HT-29 (cell line): ENCODE measurements at regions not wholly inside any gene's neighbourhood (a gene's known extent, or its start where the extent isn't known, plus 50 kb on each side); places are given as distances from the start of the nearest gene placed in this dataset.
"Not testable (repeated sequence)": the region's sequence is repeated elsewhere in the genome, so short reads cannot be mapped to it uniquely, and the experiment has no call there.

ENCODE experiments used
- DNase-seq: peaks from one replicate; pipeline ENCODE4 v3.0.0-alpha.2; 2015; ENCODE audit warnings: low spot score

DNA sequence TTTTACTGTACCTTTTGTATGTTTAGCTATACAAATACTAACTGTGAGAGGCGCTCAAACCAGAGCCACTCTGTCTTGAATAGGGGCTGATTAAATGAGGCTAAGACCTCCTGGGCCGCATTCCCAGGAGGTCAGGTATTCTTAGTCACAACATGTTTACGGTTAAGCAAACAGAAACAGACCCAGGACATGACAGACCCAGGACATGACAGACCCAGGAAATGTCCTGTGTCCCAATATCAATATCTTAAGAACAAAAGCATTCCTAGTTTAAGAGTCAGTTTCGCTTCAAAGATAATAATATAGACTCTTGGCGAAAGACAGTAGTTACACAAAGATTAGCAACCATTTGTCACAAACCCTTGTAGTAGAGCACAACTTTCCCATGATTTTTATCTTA, 304.5 kb downstream of the CCSER2 start:
- peak; percentile 33 for DNase-seq

DNA sequence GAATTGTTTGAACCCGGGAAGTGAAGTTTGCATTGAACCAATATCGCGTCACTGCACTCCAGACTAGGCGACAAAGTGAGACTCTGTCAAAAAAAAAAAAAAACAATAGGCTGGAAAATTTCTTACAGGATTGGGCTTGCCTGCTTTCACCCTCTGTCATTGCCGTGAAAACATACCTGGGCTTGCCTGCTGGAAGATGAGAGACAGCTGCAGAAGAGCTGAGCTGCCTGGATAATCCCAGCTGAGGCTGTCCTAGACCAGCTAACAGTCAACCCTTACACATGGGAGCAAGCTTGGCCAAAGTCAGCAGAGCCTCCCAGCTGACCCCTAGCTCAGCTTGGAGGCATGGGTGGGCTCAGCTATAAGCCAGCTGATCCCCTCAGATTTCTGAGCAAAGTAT, 306.2 kb downstream of the CCSER2 start:
- DNase-seq: no peak

DNA sequence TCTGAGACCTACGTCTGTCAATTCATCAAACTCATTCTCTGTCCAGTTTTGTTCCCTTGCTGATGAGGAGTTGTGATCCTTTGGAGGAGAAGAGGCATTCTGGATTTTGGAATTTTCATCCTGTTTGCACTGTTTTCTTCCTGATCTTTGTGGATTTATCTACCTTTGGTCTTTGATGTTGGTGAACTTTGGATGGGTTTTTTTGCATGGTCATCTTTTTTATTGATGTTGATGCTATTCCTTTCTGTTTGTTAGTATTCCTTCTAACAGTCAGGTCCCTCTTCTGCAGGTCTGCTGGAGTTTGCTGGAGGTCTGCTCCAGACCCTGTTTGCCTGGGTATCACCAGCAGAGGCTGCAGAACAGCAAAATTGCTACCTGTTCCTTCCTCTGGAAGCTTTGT, 322.2 kb downstream of the CCSER2 start:
- DNase-seq: not testable (repeated sequence)

DNA sequence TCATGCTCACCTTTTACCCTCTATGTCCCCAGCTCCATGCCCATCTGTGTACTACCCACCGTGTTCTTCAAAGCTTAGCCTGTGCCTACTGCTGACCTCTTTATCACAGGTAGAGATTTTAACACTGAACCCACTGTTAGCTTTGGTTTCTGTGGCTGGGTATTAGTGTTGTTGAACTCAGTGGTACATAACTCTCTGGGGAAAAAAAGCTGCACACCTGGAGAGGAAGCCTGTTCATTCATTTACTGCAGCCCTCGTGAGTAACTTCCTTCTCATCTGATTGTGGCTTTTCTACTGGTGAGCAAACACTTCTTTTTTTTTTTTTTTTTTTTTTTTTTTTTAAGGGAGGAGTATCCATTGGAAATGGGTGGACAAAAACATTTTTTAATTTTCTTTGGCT, 326.3 kb downstream of the CCSER2 start:
- DNase-seq: no peak

DNA sequence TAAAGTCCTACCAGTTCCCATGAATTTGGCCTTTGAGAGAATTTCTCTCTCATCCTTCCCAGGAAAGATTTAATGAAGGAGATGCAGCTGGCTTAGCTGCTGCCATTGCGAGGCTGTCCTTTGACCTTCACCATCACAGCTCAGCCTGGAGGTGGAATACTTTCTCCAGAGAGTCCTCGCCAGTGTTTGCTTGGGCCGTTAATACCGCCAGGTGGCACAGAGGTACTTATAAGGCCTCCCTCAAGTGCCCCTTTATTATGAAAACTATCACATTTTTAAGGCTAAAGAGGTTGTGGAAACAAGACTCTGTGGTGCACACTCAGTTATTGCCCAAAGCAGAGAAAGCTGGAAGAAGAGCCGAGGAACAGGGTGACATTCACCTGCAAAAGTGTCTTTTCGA, 330.6 kb downstream of the CCSER2 start:
- no peak for DNase-seq

DNA sequence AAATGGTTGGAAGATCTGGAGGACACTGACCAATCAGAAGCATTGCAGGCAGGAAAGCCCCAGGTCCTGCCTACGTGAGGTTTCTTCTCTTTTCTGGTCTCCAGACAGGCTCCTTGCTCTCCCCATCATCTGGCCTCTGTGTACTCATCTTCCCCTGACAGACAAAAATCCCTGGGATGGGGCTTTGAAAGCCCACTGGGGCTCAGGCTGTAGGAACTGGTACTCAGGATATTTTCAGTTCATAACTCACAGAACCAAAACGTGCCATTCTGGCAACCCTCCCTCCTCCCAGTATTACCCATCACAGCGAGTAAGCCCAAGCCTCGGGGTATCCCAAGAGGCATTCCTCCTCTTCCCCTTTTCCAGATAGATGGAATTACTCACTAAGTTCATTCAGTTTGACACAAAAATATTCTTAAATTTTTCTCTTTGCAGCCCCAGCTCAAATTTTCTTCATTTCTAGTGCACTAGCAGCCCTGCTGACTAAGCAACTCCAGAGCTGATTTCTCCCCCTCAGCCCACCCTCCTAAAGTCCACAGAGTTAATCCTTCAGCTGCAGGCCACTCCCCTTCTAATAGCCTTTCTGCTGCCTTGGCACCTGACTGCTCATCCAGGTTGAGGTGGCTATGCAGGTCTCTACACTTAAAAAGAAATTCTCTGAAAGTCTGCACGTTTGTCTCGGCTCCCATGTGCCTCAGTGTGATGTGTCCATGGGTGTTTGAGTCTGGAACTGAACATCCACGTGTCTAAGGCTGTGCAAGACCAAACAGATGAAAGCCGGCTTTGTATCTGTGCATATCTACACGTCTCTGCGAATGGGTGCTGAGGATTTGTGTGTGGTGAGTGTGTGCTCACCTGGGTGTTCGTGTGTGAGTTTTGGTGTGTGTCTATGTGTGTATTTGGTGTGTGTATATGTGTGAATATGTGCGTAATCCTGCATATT, 331.4 kb downstream of the CCSER2 start:
- no peak for DNase-seq

DNA sequence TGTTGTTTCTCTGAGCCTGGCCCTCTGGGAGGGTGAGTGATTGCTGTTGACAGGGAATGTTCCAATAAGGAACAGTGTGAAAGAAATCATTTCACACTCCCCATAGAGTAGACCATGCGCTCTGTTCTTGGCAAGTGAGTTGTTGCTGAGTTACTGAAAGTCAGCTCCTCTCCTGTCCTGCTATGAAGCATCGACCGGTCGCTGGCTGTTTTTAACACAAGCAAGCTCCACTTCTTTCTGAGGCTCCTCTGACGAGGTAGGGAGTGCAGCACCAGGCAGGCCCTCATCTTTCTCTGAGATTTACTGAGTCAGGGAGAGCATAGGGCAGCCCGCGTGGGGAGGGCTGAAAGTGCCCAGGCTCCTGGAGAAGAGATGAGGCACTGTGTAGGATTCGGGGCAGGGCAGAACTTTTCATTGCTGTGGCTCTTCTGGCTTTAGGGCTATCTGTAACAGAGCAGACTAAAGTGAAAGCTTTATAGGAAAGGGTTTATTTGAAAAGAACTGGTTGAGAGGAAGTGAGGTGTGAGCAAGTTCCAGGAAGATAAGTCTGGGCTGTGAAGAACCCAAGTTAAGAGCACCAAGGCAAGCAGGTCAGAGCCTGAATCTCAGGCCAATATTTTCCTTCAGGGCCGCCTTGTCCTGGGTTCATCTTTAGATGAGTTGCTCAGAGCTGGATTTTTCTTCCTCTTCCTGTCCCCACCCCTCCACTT, 332.2 kb downstream of the CCSER2 start:
- DNase-seq: no peak

DNA sequence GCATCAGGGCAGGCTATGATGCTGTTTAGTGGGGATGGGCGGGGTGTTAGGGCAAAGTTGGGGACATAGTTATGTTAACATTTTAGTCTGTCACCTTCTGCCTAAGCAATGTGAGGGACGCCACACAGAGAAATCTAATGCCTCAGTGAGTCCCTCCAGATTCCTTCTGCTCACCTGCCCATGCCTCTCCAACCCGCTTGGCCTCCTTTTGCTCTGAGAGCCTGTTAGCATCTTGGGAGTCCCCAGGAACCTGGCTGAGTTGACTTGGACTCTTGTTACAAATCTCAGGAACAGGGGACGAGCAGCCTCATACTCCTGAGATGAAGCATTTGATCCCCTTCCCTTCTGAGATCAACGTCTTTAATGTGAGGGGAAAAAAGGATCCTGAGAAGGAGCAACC, 336.8 kb downstream of the CCSER2 start:
- DNase-seq: no peak

DNA sequence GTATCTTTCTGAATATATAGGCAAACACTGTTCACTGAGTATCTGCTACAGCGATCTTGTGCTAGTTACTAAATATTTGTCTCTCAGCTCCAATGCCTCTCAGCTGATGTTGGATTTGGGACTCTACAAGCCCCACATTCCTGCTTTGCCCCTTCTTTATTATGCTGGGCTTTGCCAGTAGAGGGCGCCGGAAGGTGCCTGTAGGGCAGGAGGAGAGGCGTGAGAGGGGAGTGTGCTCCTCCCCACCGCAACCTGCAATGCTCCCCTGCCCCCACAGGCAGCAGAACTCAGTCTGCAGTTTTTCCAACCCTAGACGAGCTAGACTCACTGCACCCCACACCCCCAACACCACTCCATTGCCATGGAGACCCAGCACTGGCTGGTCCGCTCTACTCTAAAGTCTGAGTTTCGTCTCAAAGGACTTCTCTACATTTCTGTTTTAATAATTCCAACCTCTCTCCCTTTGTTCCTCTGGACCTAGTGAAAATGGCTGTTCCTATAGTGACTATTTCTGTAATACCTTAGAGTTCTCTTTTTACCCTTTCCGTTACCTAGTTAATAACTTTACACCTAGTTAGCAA, 337.6 kb downstream of the CCSER2 start:
- peak; percentile 68 for DNase-seq

DNA sequence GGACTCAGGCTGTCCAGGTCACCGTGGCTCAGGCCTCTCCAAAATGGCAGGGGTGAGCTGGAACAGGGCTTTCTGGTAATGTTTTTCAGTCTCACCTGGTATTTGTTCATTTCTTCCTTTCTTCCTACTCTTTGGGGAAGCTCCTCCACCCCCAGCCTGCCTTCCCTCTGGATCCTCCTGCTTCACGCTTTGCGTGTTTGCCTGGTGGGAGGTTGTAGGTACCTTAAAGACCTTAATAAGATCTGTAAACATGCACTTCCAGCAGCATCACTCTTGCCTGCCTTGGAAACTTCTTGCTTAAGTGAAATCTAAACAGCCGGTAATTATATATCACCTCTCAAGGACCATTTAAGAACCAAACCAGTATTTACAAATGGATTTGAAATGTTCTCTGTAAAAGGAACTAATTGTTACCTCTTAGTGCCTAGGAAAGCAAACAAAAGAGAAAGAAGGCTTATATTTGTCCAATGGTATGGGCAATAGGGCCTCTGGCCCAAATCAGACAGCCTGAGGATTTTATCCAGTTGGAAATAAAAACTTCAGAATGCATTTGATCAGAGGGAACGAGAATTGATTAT, 339.9 kb downstream of the CCSER2 start:
- DNase-seq: no peak

DNA sequence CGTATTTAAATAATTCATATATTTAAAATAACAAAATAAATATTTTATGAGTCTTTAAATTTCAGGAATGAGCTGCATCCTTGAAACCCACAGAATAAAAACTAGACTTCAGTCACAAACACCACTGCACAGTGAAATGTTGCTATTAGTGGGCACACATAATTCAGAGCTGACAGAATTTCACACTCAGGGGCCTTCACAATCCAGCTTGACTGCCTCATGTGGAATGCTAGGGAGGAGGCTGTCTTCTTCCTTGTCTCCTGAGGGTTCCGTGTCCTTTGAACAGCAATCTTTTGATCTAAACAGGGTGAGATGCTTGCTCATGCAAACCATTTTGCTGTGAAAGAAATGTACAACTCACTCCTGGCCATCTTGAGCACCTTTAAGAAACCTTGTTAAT, 346.7 kb downstream of the CCSER2 start:
- no peak for DNase-seq

DNA sequence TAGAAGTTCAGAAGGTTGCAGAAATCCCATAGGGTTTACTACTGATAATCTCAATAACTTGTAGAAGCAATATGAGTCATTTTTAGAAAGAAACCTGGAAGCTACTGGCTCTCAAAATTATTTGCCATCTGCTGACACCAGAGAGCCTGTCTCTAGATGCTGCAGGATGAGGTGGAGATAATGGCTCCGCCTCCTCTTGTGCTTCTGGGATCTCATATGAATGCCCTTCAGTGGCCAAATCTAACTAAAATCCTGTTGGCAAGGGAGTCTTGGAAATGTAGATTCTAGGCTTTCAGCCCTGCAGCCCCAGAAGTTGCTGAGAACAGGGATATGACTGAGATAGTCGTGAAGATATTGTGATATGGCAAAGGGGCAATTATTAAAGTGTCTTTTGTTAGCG, 348.1 kb downstream of the CCSER2 start:
- DNase-seq: no peak

DNA sequence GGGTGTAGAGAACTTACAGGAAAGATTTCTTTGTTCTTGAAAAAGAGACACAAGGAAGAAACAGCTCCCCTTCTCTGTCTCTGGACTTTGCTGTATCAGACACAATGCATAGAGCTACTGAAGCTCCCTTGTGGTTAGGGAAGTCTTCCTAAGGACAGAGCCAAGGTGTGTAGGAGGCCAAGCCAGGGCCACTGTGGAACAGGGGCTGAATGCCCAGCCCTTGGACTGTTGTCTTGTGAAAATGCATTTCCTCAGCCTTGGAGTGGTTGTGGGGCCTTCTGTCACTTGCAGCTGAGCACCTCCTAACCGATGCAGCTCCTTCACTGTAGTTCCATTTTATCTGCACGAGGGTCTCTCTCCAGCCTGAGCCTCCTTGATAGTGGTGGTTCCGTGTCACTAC, 353.4 kb downstream of the CCSER2 start:
- no peak for DNase-seq

DNA sequence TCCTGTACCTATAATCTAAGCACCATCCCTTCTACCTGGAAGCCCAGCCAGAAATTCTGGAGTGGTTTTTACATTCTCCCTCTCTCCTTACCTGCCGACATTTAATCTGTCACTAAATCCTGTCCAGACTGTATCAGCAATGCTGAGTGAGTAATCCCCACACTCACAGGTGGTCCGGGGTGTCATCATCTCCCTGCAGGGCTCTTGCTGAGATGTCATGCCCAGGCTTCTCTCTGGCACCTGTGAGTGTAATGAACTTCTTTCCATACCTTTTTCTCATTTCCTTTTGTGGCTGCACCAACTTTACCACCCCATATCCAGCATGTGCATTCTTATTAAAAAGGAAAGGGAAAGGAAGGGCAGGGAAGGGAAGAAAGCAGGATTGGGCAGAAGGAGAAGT, 355.2 kb downstream of the CCSER2 start:
- DNase-seq: no peak

DNA sequence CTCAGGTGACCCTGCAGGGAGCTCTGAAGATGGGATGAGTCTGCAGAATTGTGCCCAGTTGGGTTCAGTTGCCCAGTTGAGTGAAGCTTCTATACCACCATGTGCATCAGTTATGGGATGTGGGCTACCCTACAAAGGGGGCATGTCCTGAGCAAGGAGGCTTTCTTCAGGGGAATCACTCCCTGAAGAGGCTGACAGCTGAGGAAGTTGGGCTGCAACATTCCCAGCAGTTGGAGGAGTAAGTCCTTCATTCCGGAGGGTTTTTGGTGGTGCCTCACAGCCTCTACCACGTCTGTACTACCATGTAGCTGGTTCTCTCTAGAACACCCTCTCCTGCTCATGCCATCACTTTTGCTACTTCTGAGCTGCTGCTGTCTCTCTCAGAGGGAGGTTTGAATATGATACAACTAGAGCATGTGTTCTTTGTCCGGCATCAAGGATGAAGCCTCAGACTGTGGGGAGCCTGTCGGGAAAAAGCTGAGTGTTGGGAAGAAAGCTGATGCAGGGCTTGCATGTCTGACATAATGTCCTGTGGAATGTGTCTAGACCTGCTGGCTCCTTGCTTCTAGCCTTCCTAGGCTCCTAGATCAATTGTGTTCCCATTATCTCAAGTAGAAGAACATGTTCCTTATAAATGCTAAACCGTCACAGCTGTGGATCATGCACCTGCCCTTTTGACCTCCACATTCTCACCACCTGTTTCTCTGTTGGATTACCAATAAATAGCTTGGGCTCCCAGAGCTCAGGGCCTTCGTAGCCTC, 355.8 kb downstream of the CCSER2 start:
- no peak for DNase-seq

DNA sequence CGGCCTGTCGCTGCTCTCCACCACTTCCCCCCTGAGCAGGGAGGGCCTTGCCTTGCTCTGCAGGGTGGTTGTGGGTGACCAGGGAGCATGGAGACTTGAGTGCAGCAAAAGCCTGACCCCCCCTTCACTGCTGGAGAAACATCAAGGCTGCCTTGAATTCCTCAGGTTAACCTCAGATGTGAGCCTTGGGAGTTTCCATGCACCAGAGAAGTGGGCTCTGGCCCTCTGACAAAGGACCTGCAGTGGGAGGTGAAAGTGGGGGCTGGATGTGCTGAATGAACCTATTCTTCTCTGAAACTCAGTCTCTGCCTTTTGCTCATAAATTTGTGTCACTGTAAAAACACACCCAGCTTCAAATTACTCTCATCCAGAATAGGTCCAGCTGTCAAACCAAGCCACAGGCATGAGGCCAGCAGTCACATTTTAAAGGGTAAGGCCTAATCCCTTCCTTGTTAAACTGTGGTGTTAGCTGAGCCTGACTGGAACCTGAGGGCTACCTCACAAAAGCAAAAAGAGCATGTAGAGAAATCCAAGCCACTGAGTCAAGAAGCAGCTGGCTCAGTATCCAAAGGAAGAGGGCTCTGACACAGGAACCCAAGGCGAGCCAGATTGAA, 356.8 kb downstream of the CCSER2 start:
- no peak for DNase-seq

DNA sequence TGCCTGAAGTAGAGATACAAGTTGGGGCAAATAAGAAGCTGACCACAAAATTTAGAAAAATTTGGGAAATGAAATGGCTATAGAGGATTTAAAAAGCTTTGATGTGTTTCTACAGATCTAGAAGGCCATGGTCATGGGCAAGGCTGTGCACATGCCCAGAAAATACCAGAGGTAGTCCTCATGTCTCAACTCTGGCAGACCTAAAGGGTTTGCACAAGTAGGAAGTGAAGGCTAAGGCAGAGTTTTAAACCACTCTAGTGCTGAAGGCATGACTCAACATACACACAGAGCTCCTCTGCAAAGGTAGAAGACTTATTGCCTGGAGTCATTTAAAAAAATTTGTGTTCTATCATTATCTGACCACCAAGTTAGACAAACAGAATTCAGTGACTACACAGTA, 364.6 kb downstream of the CCSER2 start:
- no peak for DNase-seq

DNA sequence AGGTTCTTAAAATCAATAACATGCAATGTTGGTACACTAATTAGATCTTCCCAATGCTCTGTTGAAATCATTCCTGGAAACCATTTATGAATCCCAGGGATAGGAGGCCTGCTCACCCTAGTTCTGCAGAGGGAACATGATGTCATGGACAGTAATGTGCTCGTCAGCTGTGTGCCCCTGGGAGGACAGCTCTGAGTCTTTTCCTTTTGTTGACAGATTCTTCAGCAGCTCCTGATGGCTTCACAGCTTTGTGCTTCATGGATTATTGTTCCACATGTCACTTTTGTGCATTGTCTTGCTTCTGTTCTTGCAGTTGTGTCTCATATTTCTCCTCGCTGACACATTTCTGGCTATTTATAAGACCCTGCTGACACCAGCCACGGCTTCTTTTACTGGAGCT, 367.5 kb downstream of the CCSER2 start:
- no peak for DNase-seq

DNA sequence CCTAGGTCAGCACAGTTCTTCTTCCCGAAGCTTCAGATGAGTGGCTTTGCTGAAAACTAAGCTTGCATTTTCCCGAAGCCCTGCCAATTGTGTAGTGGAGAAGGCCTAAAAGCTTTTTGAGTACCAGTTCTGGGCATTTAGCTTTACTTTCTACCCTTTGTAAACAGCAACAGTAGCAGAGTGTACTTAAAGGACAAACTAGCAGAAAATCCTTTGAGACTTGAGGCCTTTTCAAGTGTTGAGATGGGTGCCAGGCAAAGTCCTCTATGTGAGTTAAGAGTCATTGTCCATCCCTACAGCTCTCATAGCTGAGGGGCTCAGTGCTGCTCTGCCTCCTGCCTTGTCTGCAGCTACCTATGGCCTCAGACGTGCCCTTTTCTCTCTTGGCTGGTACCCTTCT, 368.2 kb downstream of the CCSER2 start:
- no peak for DNase-seq

DNA sequence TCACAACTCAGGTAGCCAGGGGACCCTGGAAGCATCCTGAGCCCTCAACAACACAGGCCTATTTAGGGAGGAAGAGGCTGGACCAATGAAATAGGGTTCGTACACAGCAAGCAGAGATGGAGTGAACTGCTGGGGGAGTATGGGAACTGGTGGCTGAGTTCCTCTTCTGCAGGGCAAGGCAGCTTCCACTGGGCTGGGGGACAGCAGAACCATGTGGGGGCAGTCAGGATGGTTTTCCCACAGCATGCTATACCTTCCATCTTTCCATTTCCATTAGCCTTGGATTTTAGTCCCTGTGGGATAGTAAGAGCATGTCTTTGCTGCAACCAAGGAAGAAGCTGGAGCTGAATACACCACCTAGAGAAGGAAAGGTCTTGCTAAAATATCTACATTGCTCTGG, 370.6 kb downstream of the CCSER2 start:
- no peak for DNase-seq
